H1 (cell line): ENCODE measurements at regions not wholly inside any gene's neighbourhood (a gene's known extent, or its start where the extent isn't known, plus 50 kb on each side); places are given as distances from the start of the nearest gene placed in this dataset.

Experiments used
- CTCF ChIA-PET: fragments of 300-600 bp; sonication (Branson Sonifier 250); formaldehyde crosslinking; loops from one replicate; lab custom pipeline; 2021; ENCODE audit not compliant: partially characterized antibody; lab: Charles Lee
- POLR2A ChIA-PET: fragments of 300-600 bp; sonication (Branson Sonifier 250); formaldehyde crosslinking; loops from one replicate; lab custom pipeline; 2021; ENCODE audit warnings: inconsistent platforms; ENCODE audit not compliant: partially characterized antibody; lab: Charles Lee
- DNase-seq, 2 experiments: peaks; one replicate each; pipeline versions ENCODE4 v3.0.0 to v3.0.0-alpha.2; 2010 to 2022; ENCODE audit warnings: low spot score in 2 of 2, low read depth in 1 of 2, mixed read lengths in 1 of 2
- FAIRE-seq: peaks from 2 replicates; lab custom pipeline; 2011; peaks lifted over from hg19 to GRCh38; lab: Jason Lieb, UNC
- H2AFZ ChIP-seq: 2 replicates; pipeline ENCODE4 v1.8.1; 2012; ENCODE audit warnings: low read length, inconsistent platforms
- H2AK5ac ChIP-seq: 2 replicates; pipeline ENCODE4 v1.6.1; 2013; ENCODE audit warnings: low read depth, low read length
- H2BK120ac ChIP-seq: replicated peaks from 2 replicates; pipeline ENCODE3; 2013; ENCODE audit warnings: low read depth, low read length, inconsistent platforms
- H2BK12ac ChIP-seq: 2 replicates; pipeline ENCODE4 v1.6.1; 2013; ENCODE audit warnings: low read depth, low read length
- H2BK15ac ChIP-seq: 2 replicates; pipeline ENCODE4 v1.6.1; 2013; ENCODE audit warnings: low read length
- H2BK20ac ChIP-seq: 2 replicates; pipeline ENCODE4 v1.6.1; 2013; ENCODE audit warnings: low read length
- H2BK5ac ChIP-seq: 2 replicates; pipeline ENCODE4 v1.6.1; 2013; ENCODE audit warnings: low read depth, low read length
- H3K14ac ChIP-seq: 2 replicates; pipeline ENCODE4 v1.6.1; 2013; ENCODE audit warnings: inconsistent platforms; ENCODE audit not compliant: insufficient read length
- H3K18ac ChIP-seq: 2 replicates; pipeline ENCODE4 v1.6.1; 2013; ENCODE audit warnings: low read length; ENCODE audit errors: extremely low read depth
- H3K23ac ChIP-seq: 2 replicates; pipeline ENCODE4 v1.6.1; 2013; ENCODE audit warnings: inconsistent platforms; ENCODE audit not compliant: insufficient read length
- H3K23me2 ChIP-seq: 2 replicates; pipeline ENCODE4 v1.6.1; 2013; ENCODE audit warnings: low read depth, low read length
- H3K27ac ChIP-seq: 2 replicates; pipeline ENCODE4 v1.6.1; 2011; ENCODE audit warnings: low read depth, low read length, inconsistent platforms
- H3K27me3 ChIP-seq, 4 experiments: replicated peaks in 1 of 4; 1 replicate in 1 of 4; 2 replicates in 3 of 4; pipeline versions ENCODE4 v1.6.1 to v1.8.1; 2011 to 2013; ENCODE audit warnings: low read length in 3 of 4, mild to moderate bottlenecking in 3 of 4, inconsistent platforms in 2 of 4, mixed read lengths in 2 of 4, moderate library complexity in 1 of 4; ENCODE audit not compliant: control insufficient read depth in 3 of 4, insufficient read depth in 3 of 4; ENCODE audit errors: extremely low read depth in 1 of 4
- H3K36me3 ChIP-seq, 4 experiments: 2 replicates each; pipeline versions ENCODE4 v1.6.1 to v1.8.1; 2011 to 2013; ENCODE audit warnings: mild to moderate bottlenecking in 4 of 4, low read length in 3 of 4, moderate library complexity in 2 of 4, control low read depth in 1 of 4, inconsistent platforms in 1 of 4; ENCODE audit not compliant: insufficient read depth in 4 of 4, control insufficient read depth in 2 of 4
- H3K4ac ChIP-seq: replicated peaks from 2 replicates; pipeline ENCODE3; 2013; ENCODE audit warnings: low read length, low read depth, mixed read lengths, inconsistent platforms; ENCODE audit not compliant: insufficient read length
- H3K4me1 ChIP-seq, 4 experiments: replicated peaks in 1 of 4; 1 replicate in 1 of 4; 2 replicates in 3 of 4; pipeline versions ENCODE4 v1.6.1 to v1.8.1; 2011 to 2013; ENCODE audit warnings: low read length in 3 of 4, inconsistent platforms in 2 of 4, mixed read lengths in 1 of 4; ENCODE audit not compliant: insufficient read depth in 4 of 4, control insufficient read depth in 3 of 4
- H3K4me2 ChIP-seq, 2 experiments: 2 replicates each; pipeline versions ENCODE4 v1.6.1 to v1.8.1; 2011 to 2013; ENCODE audit warnings: low read depth in 2 of 2, low read length in 2 of 2, control low read depth in 1 of 2, inconsistent platforms in 1 of 2, mild to moderate bottlenecking in 1 of 2; ENCODE audit not compliant: insufficient read depth in 1 of 2
- H3K4me3 ChIP-seq, 4 experiments: fragments of 200-600, 300-600 bp in 1 of 4; sonication (generic), shearing (Covaris generic), sonication (Bioruptor Twin) in 1 of 4; 2 replicates each; pipeline versions ENCODE4 v1.5.1 to v1.8.1; 2011 to 2016; ENCODE audit warnings: low read length in 4 of 4, low read depth in 3 of 4, control low read depth in 2 of 4, inconsistent platforms in 2 of 4, mild to moderate bottlenecking in 2 of 4, mixed read lengths in 1 of 4, moderate library complexity in 1 of 4; ENCODE audit not compliant: insufficient read depth in 2 of 4; ENCODE audit errors: extremely low read depth in 1 of 4
- H3K56ac ChIP-seq: replicated peaks from 2 replicates; pipeline ENCODE3; 2013; ENCODE audit warnings: low read depth, mild to moderate bottlenecking, mixed read lengths, low read length, inconsistent platforms; ENCODE audit not compliant: insufficient read length
- H3K79me1 ChIP-seq: 2 replicates; pipeline ENCODE4 v1.6.1; 2013; ENCODE audit warnings: low read depth, low read length, control low read depth
- H3K79me2 ChIP-seq, 2 experiments: 2 replicates each; pipeline versions ENCODE4 v1.6.1 to v1.8.1; 2012 to 2013; ENCODE audit warnings: low read length in 2 of 2, mild to moderate bottlenecking in 2 of 2, inconsistent platforms in 1 of 2; ENCODE audit not compliant: insufficient read depth in 2 of 2, control insufficient read depth in 1 of 2
- H3K9ac ChIP-seq, 4 experiments: replicated peaks in 1 of 4; 1 replicate in 1 of 4; 2 replicates in 3 of 4; pipeline versions ENCODE4 v1.6.1 to v1.8.1; 2011 to 2013; ENCODE audit warnings: low read depth in 3 of 4, low read length in 3 of 4, control low read depth in 2 of 4, mild to moderate bottlenecking in 2 of 4, moderate library complexity in 2 of 4, inconsistent platforms in 1 of 4; ENCODE audit errors: extremely low read depth in 1 of 4
- H3K9me3 ChIP-seq, 2 experiments: 2 replicates each; pipeline versions ENCODE4 v1.6.1 to v1.8.1; 2012 to 2013; ENCODE audit warnings: mild to moderate bottlenecking in 2 of 2, moderate library complexity in 2 of 2, control low read depth in 1 of 2, inconsistent platforms in 1 of 2, low read depth in 1 of 2, low read length in 1 of 2, mixed read lengths in 1 of 2; ENCODE audit not compliant: insufficient read depth in 2 of 2
- H4K20me1 ChIP-seq, 2 experiments: replicated peaks in 1 of 2; 2 replicates each; pipeline versions ENCODE3 to v1.8.1; 2011 to 2013; ENCODE audit warnings: inconsistent platforms in 2 of 2, low read length in 2 of 2, mild to moderate bottlenecking in 1 of 2; ENCODE audit not compliant: insufficient read depth in 2 of 2, control insufficient read depth in 1 of 2
- H4K5ac ChIP-seq: 2 replicates; pipeline ENCODE4 v1.6.1; 2013; ENCODE audit warnings: low read length, low read depth, mixed read lengths, inconsistent platforms; ENCODE audit not compliant: insufficient read length
- H4K8ac ChIP-seq: 2 replicates; pipeline ENCODE4 v1.8.0; 2013; ENCODE audit warnings: mild to moderate bottlenecking, moderate library complexity, low read length, inconsistent platforms; ENCODE audit not compliant: insufficient read depth; ENCODE audit errors: extremely low read depth
- H4K91ac ChIP-seq: replicated peaks from 2 replicates; pipeline ENCODE3; 2013; ENCODE audit warnings: low read length, mixed read lengths, inconsistent platforms; ENCODE audit not compliant: insufficient read length
- BRCA1 ChIP-seq: IDR thresholded peaks from 2 replicates; pipeline ENCODE4 v1.6.1; 2012; ENCODE audit warnings: low read depth, low read length, improper control_type of control experiment
- CBX8 ChIP-seq: fragments of 300-800, 300-1000 bp; sonication (generic); IDR thresholded peaks from 2 replicates; pipeline ENCODE4 v1.7.1; 2016; ENCODE audit warnings: low read depth, low read length, borderline replicate concordance
- CHD2 ChIP-seq: IDR thresholded peaks from 2 replicates; pipeline ENCODE4 v1.6.1; 2012; ENCODE audit warnings: low read length, improper control_type of control experiment
- HDAC2 ChIP-seq, 2 experiments: fragments of 300-600 bp in 1 of 2; sonication (generic) in 1 of 2; IDR thresholded peaks; 2 replicates each; pipeline ENCODE4 v1.6.1; 2011 to 2012; ENCODE audit warnings: low read depth in 2 of 2, low read length in 2 of 2, mild to moderate bottlenecking in 2 of 2, moderate library complexity in 2 of 2, borderline replicate concordance in 1 of 2, inconsistent platforms in 1 of 2
- SUZ12 ChIP-seq: fragments of 200-600 bp; sonication (generic); IDR thresholded peaks from 2 replicates; pipeline ENCODE4 v1.6.1; 2012; ENCODE audit warnings: mild to moderate bottlenecking, inconsistent platforms, low read length, moderate library complexity, mixed read lengths
- WGBS, 2 experiments: shearing (Covaris generic) in 1 of 2; methylation state at CpG; one replicate each; pipeline versions ENCODE4 v1.1.6 to v1.1.7; 2013 to 2015; ENCODE audit warnings: low lambda C conversion rate in 2 of 2, mixed read lengths in 2 of 2, inconsistent platforms in 1 of 2, low coverage in 1 of 2, missing lambda C conversion rate in 1 of 2; ENCODE audit not compliant: insufficient replicate concordance in 2 of 2, insufficient coverage in 1 of 2, insufficient read length in 1 of 2; ENCODE audit errors: extremely low coverage in 1 of 2, missing lambda C conversion rate in 1 of 2; 5-methylcytosine and 5-hydroxymethylcytosine counted together

GRCh38 chr11:70901951-70902521 lies 350.3 kb downstream of the SHANK2 start:
- no peak overlapping the region for H2AFZ ChIP-seq

More at GRCh38 chr11:70901951-70902521, 350.3 kb downstream of the SHANK2 start:
- no peaks in the 10 kb centered on the region for H3K36me3 ChIP-seq
- H4K8ac ChIP-seq = no peak overlapping the region
- no peak overlapping the region for H2BK15ac ChIP-seq
- 0 out of 7 replicates have a peak, but pooled peaks cover 0 to 2% (median 0%) of the 10 kb centered on the region in 4 experiments for H3K4me1 ChIP-seq
- WGBS, 2 experiments = 84% methylated on average over 15 of the region's 15 CpGs; no CpG with 5 or more reads in 1 of the 2 experiments
- no peak overlapping the region for H2BK20ac ChIP-seq
- H3K27ac ChIP-seq = no peak overlapping the region
- DNase-seq (no peak), FAIRE-seq (no peak)
- H4K5ac ChIP-seq = no peak overlapping the region
- no peak overlapping the region for H3K56ac ChIP-seq
- CTCF ChIA-PET = interaction anchor here (1.7 kb wide), 1 partner anchor 43 kb away, joined by 5 read pairs; no protein-coding TSS in a partner anchor
- H3K23ac ChIP-seq = no peak overlapping the region
- H3K18ac ChIP-seq = no peak overlapping the region
- no peak overlapping the region for H2AK5ac ChIP-seq
- no peaks in the 10 kb centered on the region; a peak in 1 of 7 replicates for H3K27me3 ChIP-seq
- H3K4ac ChIP-seq = no peak overlapping the region
- peaks cover 4 to 6% of the 10 kb centered on the region in 2 experiments for H4K20me1 ChIP-seq
- H3K9me3 ChIP-seq = peaks cover 2 to 4% of the 10 kb centered on the region in 2 experiments; a peak in 3 of 4 replicates
- H3K79me2 ChIP-seq = no peaks in the 10 kb centered on the region
- H3K4me3 ChIP-seq = no peak overlapping the region
- no peak overlapping the region for H3K14ac ChIP-seq
- H3K4me2 ChIP-seq = no peak overlapping the region
- no peak overlapping the region for H2BK120ac ChIP-seq
- POLR2A ChIA-PET = no interaction called here
- H3K9ac ChIP-seq = no peak overlapping the region
- H2BK5ac ChIP-seq = peak overlapping the region; percentile 32
- TF ChIP-seq CHD2 (no peak), HDAC2 (IDR thresholded peaks at IDR 0.05; ENCODE audit: borderline replicate concordance in 1 of 2, low read depth in 2 of 2, low read length in 2 of 2) (no peak), BRCA1 (no peak), CBX8 (no peak), SUZ12 (no peak)
- H4K91ac ChIP-seq = no peak overlapping the region
- H3K79me1 ChIP-seq = peaks cover 4% of the 10 kb centered on the region
- no peak overlapping the region for H2BK12ac ChIP-seq
- no peaks in the 10 kb centered on the region for H3K23me2 ChIP-seq
